Trophoblast cell (in vitro differentiated cells and primary cell): ENCODE measurements at regions not wholly inside any gene's neighbourhood (a gene's known extent, or its start where the extent isn't known, plus 50 kb on each side); places are given as distances from the start of the nearest gene placed in this dataset.

Source experiments
- DNase-seq, 2 donors: peaks; one replicate each; pipeline ENCODE4 v3.0.0-alpha.2; 2016
- H2AFZ ChIP-seq: 2 replicates; pipeline ENCODE4 v1.6.1; 2013; ENCODE audit warnings: low read length, moderate library complexity, mild to moderate bottlenecking; ENCODE audit not compliant: insufficient read depth, poor library complexity
- H2AK5ac ChIP-seq: 2 replicates; pipeline ENCODE4 v1.6.1; 2013; ENCODE audit warnings: mild to moderate bottlenecking, low read length
- H2BK120ac ChIP-seq: 2 replicates; pipeline ENCODE4 v1.6.1; 2013; ENCODE audit warnings: low read length, mild to moderate bottlenecking, moderate library complexity; ENCODE audit not compliant: insufficient read depth, poor library complexity
- H2BK12ac ChIP-seq: 2 replicates; pipeline ENCODE4 v1.6.1; 2013; ENCODE audit warnings: mild to moderate bottlenecking, low read length, moderate library complexity
- H2BK5ac ChIP-seq: 2 replicates; pipeline ENCODE4 v1.6.1; 2013; ENCODE audit warnings: low read length, low read depth, moderate library complexity, mild to moderate bottlenecking; ENCODE audit not compliant: poor library complexity
- H3K14ac ChIP-seq: 2 replicates; pipeline ENCODE4 v1.6.1; 2013; ENCODE audit warnings: mild to moderate bottlenecking, low read length
- H3K18ac ChIP-seq: 2 replicates; pipeline ENCODE4 v1.6.1; 2013; ENCODE audit warnings: mild to moderate bottlenecking, low read length
- H3K23ac ChIP-seq: 2 replicates; pipeline ENCODE4 v1.6.1; 2013; ENCODE audit warnings: low read length
- H3K27ac ChIP-seq: 2 replicates; pipeline ENCODE4 v1.5.1; 2013; ENCODE audit warnings: low read depth, mild to moderate bottlenecking, inconsistent platforms, low read length, moderate library complexity
- H3K27me3 ChIP-seq: 2 replicates; pipeline ENCODE4 v1.6.1; 2013; ENCODE audit warnings: inconsistent platforms, mild to moderate bottlenecking, low read length, moderate library complexity; ENCODE audit not compliant: insufficient read depth
- H3K36me3 ChIP-seq, 2 experiments: 1 replicate in 1 of 2; 2 replicates in 1 of 2; pipeline ENCODE4 v1.6.1; 2013; ENCODE audit warnings: low read length in 2 of 2, mild to moderate bottlenecking in 2 of 2, moderate library complexity in 1 of 2; ENCODE audit not compliant: insufficient read depth in 2 of 2, control insufficient read depth in 1 of 2
- H3K4ac ChIP-seq: 2 replicates; pipeline ENCODE4 v1.6.1; 2013; ENCODE audit warnings: low read depth, mild to moderate bottlenecking, low read length, moderate library complexity
- H3K4me1 ChIP-seq, 2 experiments: 1 replicate in 1 of 2; 2 replicates in 1 of 2; pipeline ENCODE4 v1.6.1; 2013; ENCODE audit warnings: low read length in 2 of 2, mild to moderate bottlenecking in 2 of 2, moderate library complexity in 1 of 2; ENCODE audit not compliant: insufficient read depth in 2 of 2, control insufficient read depth in 1 of 2
- H3K4me2 ChIP-seq: 2 replicates; pipeline ENCODE4 v1.6.1; 2013; ENCODE audit warnings: inconsistent platforms, mild to moderate bottlenecking, low read length, moderate library complexity
- H3K4me3 ChIP-seq: 2 replicates; pipeline ENCODE4 v1.5.1; 2013; ENCODE audit warnings: mild to moderate bottlenecking, low read depth, low read length, inconsistent platforms
- H3K79me1 ChIP-seq: one replicate; pipeline ENCODE4 v1.6.1; 2013; ENCODE audit warnings: low read length
- H3K79me2 ChIP-seq: 2 replicates; pipeline ENCODE4 v1.6.1; 2013; ENCODE audit warnings: low read length, mild to moderate bottlenecking; ENCODE audit not compliant: control insufficient read depth, insufficient read depth, poor library complexity
- H3K9ac ChIP-seq: 2 replicates; pipeline ENCODE4 v1.6.1; 2013; ENCODE audit warnings: mild to moderate bottlenecking, low read length
- H3K9me3 ChIP-seq: 2 replicates; pipeline ENCODE4 v1.6.1; 2013; ENCODE audit warnings: low read depth, mild to moderate bottlenecking, control low read depth, inconsistent platforms, low read length; ENCODE audit not compliant: insufficient read depth
- H4K12ac ChIP-seq: 2 replicates; pipeline ENCODE4 v1.6.1; 2013; ENCODE audit warnings: low read depth, mild to moderate bottlenecking, low read length, moderate library complexity
- H4K8ac ChIP-seq: 2 replicates; pipeline ENCODE4 v1.6.1; 2013; ENCODE audit warnings: low read depth, mild to moderate bottlenecking, low read length, moderate library complexity
- H4K91ac ChIP-seq: one replicate; pipeline ENCODE4 v1.6.1; 2013; ENCODE audit warnings: low read depth, mild to moderate bottlenecking, low read length, moderate library complexity
- WGBS: extraction: QIAGEN DNeasy Blood & Tissue Kit; methylation state at CpG from one replicate; pipeline ENCODE4 v1.1.7; 2013; ENCODE audit warnings: missing lambda C conversion rate; ENCODE audit not compliant: insufficient read length, insufficient coverage; ENCODE audit errors: extremely low coverage; 5-methylcytosine and 5-hydroxymethylcytosine counted together

GRCh38 chr12:46506961-46507360, 134.4 kb upstream of the SLC38A2 start:
- WGBS, result no CpG with 5 or more reads among the region's 1 CpG

GRCh38 chr12:46506198-46506597, 133.6 kb upstream of the SLC38A2 start:
- H4K91ac ChIP-seq, result no peak overlapping the region
- no peak overlapping the region for H3K4me2 ChIP-seq
- no peak overlapping the region for H3K23ac ChIP-seq
- H3K36me3 ChIP-seq, result peaks cover 0 to 2% of the 10 kb centered on the region in 2 experiments
- no peaks in the 10 kb centered on the region for H3K9me3 ChIP-seq
- no peak overlapping the region for H4K12ac ChIP-seq
- H3K27me3 ChIP-seq, result no peaks in the 10 kb centered on the region
- no peak overlapping the region for H4K8ac ChIP-seq
- H3K4me3 ChIP-seq, result no peak overlapping the region
- no CpG with 5 or more reads among the region's 2 CpGs for WGBS
- no peak overlapping the region for H2BK12ac ChIP-seq
- no peaks in the 10 kb centered on the region for H3K79me1 ChIP-seq
- no peak overlapping the region for H2AFZ ChIP-seq
- no peak overlapping the region for H2AK5ac ChIP-seq
- no peak overlapping the region for H2BK5ac ChIP-seq
- no peak for DNase-seq
- no peak overlapping the region for H3K18ac ChIP-seq
- H3K27ac ChIP-seq, result no peak overlapping the region
- H3K14ac ChIP-seq, result no peak overlapping the region
- H3K4ac ChIP-seq, result no peak overlapping the region
- no peak overlapping the region for H2BK120ac ChIP-seq
- no peaks in the 10 kb centered on the region for H3K79me2 ChIP-seq
- no peak overlapping the region for H3K9ac ChIP-seq
- H3K4me1 ChIP-seq, result no peaks in the 10 kb centered on the region

More at GRCh38 chr12:46506961-46507360, 134.4 kb upstream of the SLC38A2 start:
- Histone ChIP-seq H2AFZ (no peak overlapping the region), H3K4me3 (no peak overlapping the region), H3K9me3 (no peaks in the 10 kb centered on the region), H3K79me2 (no peaks in the 10 kb centered on the region), H2BK12ac (no peak overlapping the region), H3K4me2 (no peak overlapping the region), H2AK5ac (no peak overlapping the region), H3K18ac (no peak overlapping the region), H3K27me3 (no peaks in the 10 kb centered on the region), H4K12ac (no peak overlapping the region), H4K8ac (no peak overlapping the region), H3K9ac (no peak overlapping the region), H3K4ac (no peak overlapping the region), H3K36me3 (peaks cover 0 to 2% of the 10 kb centered on the region in 2 experiments), H3K23ac (no peak overlapping the region), H3K27ac (no peak overlapping the region), H4K91ac (no peak overlapping the region), H3K79me1 (no peaks in the 10 kb centered on the region), H3K14ac (no peak overlapping the region), H2BK5ac (no peak overlapping the region), H2BK120ac (no peak overlapping the region), H3K4me1 (no peaks in the 10 kb centered on the region)
- no peak for DNase-seq

GRCh38 chr12:46504494-46504893, 131.9 kb upstream of the SLC38A2 start:
- no peak overlapping the region for H3K4ac ChIP-seq
- no peaks in the 10 kb centered on the region for H3K9me3 ChIP-seq
- WGBS, result no CpG with 5 or more reads among the region's 1 CpG
- peaks cover 0 to 2% of the 10 kb centered on the region in 2 experiments for H3K36me3 ChIP-seq
- no peak overlapping the region for H3K4me3 ChIP-seq
- H4K8ac ChIP-seq, result no peak overlapping the region
- H3K27me3 ChIP-seq, result no peaks in the 10 kb centered on the region
- H2AFZ ChIP-seq, result no peak overlapping the region
- no peak overlapping the region for H3K4me2 ChIP-seq
- no peak overlapping the region for H3K23ac ChIP-seq
- H3K4me1 ChIP-seq, result no peaks in the 10 kb centered on the region
- no peak overlapping the region for H2AK5ac ChIP-seq
- no peak for DNase-seq
- no peak overlapping the region for H3K14ac ChIP-seq
- H3K18ac ChIP-seq, result no peak overlapping the region
- no peak overlapping the region for H2BK5ac ChIP-seq
- no peaks in the 10 kb centered on the region for H3K79me1 ChIP-seq
- H3K27ac ChIP-seq, result no peak overlapping the region
- H3K9ac ChIP-seq, result no peak overlapping the region
- H2BK12ac ChIP-seq, result no peak overlapping the region
- no peaks in the 10 kb centered on the region for H3K79me2 ChIP-seq
- H4K91ac ChIP-seq, result no peak overlapping the region
- no peak overlapping the region for H4K12ac ChIP-seq
- no peak overlapping the region for H2BK120ac ChIP-seq

DNA sequence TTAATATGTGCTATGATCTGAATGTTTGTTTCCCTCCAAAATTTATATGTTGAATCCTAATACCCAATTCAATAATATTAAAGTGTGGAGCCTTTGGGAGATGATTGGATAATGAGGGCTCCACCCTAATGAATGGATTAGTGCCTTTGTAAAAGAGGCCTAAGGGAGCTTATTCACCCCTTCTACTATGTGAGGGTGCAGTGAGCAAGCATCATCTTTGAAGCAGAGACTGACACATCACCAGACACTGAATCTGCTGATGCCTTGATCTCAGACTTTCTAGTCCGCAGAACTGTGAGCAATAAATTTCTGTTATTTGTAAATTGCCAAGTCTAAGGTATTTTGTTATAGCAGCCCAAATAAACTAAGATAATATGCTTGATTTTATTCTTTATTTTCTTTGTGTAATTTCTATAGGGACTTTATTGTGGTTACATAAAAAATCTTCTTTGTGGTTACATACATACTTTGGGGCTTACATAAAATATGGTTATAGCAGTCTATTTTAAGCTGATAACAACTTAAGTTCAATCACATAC, 131.1 kb upstream of the SLC38A2 start:
- H3K9ac ChIP-seq, result no peak overlapping the region
- H3K4me2 ChIP-seq, result no peak overlapping the region
- no peak overlapping the region for H3K4me3 ChIP-seq
- WGBS, result no CpG with 5 or more reads among the region's 1 CpG
- H2BK12ac ChIP-seq, result no peak overlapping the region
- peaks cover 0 to 2% of the 10 kb centered on the region in 2 experiments for H3K36me3 ChIP-seq
- no peaks in the 10 kb centered on the region for H3K4me1 ChIP-seq
- no peak overlapping the region for H3K14ac ChIP-seq
- no peak overlapping the region for H2AK5ac ChIP-seq
- DNase-seq, result no peak
- H3K79me2 ChIP-seq, result no peaks in the 10 kb centered on the region
- no peaks in the 10 kb centered on the region for H3K27me3 ChIP-seq
- no peak overlapping the region for H3K27ac ChIP-seq
- no peak overlapping the region for H4K12ac ChIP-seq
- H2BK120ac ChIP-seq, result no peak overlapping the region
- no peaks in the 10 kb centered on the region for H3K9me3 ChIP-seq
- H4K91ac ChIP-seq, result no peak overlapping the region
- no peaks in the 10 kb centered on the region for H3K79me1 ChIP-seq
- no peak overlapping the region for H2BK5ac ChIP-seq
- H3K18ac ChIP-seq, result no peak overlapping the region
- no peak overlapping the region for H2AFZ ChIP-seq
- no peak overlapping the region for H3K4ac ChIP-seq
- H3K23ac ChIP-seq, result no peak overlapping the region
- H4K8ac ChIP-seq, result no peak overlapping the region
